Ovary (tissue), 7 donors: ENCODE measurements at regions not wholly inside any gene's neighbourhood (a gene's known extent, or its start where the extent isn't known, plus 50 kb on each side); places are given as distances from the start of the nearest gene placed in this dataset.

Experiments used
- DNase-seq, 5 donors: peaks; one replicate each; pipeline ENCODE4 v3.0.0-alpha.2; 2019 to 2020
- H3K27ac ChIP-seq, 2 donors: fragments of 200-600 bp; one replicate each; pipeline versions ENCODE4 v1.5.1 to v1.8.0; 2019 to 2022
- H3K27me3 ChIP-seq: fragments of 200-600 bp; one replicate; pipeline ENCODE4 v1.8.0; 2022
- H3K36me3 ChIP-seq: fragments of 200-600 bp; sonication (generic); one replicate; pipeline ENCODE4 v1.5.1; 2019
- H3K4me1 ChIP-seq: one replicate; pipeline ENCODE4 v1.8.1; 2013; ENCODE audit warnings: mild to moderate bottlenecking, moderate library complexity; ENCODE audit not compliant: insufficient read depth
- H3K4me3 ChIP-seq: fragments of 200-600 bp; sonication (generic); one replicate; pipeline ENCODE4 v1.5.1; 2017
- H3K9me3 ChIP-seq, 2 donors: fragments of 200-600 bp in 1 of 2; sonication (generic) in 1 of 2; one replicate each; pipeline versions ENCODE4 v1.5.1 to v1.8.1; 2013 to 2019; ENCODE audit warnings: mild to moderate bottlenecking in 1 of 2, moderate library complexity in 1 of 2
- CTCF ChIP-seq, 3 donors: fragments of 450-650 bp in 2 of 3; fragments of 200-600 bp in 1 of 3; IDR thresholded peaks; one replicate each; pipeline versions ENCODE4 v1.5.1 to v1.8.0; 2016 to 2022; ENCODE audit warnings: antibody characterized with exemption in 3 of 3, mild to moderate bottlenecking in 1 of 3
- EP300 ChIP-seq: sonication (generic); formaldehyde crosslinking; IDR thresholded peaks from one replicate; pipeline ENCODE4 v1.6.1; 2017; ENCODE audit warnings: antibody characterized with exemption
- POLR2A ChIP-seq: fragments of 450-650 bp; IDR thresholded peaks from one replicate; pipeline ENCODE4 v1.6.1; 2017; ENCODE audit warnings: antibody characterized with exemption, mild to moderate bottlenecking, moderate library complexity
- WGBS, 3 donors: extraction: QIAGEN DNeasy Blood & Tissue Kit in 1 of 3; methylation state at CpG; one replicate each; pipeline versions ENCODE4 v1.1.5 to v1.1.7; 2013 to 2017; 5-methylcytosine and 5-hydroxymethylcytosine counted together
- intact Hi-C, 4 donors: fragments of 100-400 bp; cut with DNase I; formaldehyde crosslinking; loops; one replicate each; pipeline versions ENCODE4 v1.11.0 to v1.15.1; 2022 to 2023
- donor health status: DM: no; HTN: no; CAD: no; lungs with moderate emphysema.
- donor health status: DM: no; HTN: no; CAD: no.
- donor health status: Bipolar disorder and iron deficiency.
- donor health status: DM: no; HTN: no; CAD: no.
- donor health status: DM: yes; HTN: yes; CAD: no.

- WGBS, 3 donors, result 46 to 84% (median 66%) methylated on average over 11 of the region's 11 CpGs
- H3K27ac ChIP-seq, result no peak overlapping the region
- H3K36me3 ChIP-seq, result no peaks in the 10 kb centered on the region
- H3K4me1 ChIP-seq, result no peaks in the 10 kb centered on the region
- no peak for DNase-seq
- no peaks in the 10 kb centered on the region for H3K9me3 ChIP-seq
- intact Hi-C loops, result no loop called here
- no peak for TF ChIP-seq CTCF (IDR thresholded peaks at IDR 0.05)
- no peak overlapping the region for H3K4me3 ChIP-seq
- no peaks in the 10 kb centered on the region for H3K27me3 ChIP-seq
Measured at GRCh38 chr2:13240789-13241487, 524.2 kb downstream of the TRIB2 start.

DNA sequence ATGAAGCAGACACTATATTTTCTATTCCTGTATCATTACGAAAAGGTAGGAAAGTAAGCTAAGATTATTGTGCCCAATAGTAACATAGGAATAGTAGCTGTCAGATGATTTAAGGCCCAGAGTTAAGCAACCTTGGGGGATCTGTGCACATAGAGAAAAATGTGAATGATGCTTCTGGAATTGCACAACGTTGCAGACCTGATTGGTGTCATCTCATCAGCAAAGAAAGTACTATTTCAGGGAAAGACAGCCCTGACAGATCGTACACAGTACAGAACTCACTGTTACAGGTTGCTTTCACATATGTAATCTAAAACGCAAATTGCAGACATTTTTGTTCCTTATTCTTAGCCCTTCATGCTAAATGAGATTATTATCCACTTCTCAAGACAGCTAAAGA, 535.9 kb downstream of the TRIB2 start:
- WGBS, 3 donors, result 67 to 72% (median 70%) methylated on average over 4 of the region's 4 CpGs
- no peak for DNase-seq
- no peaks in the 10 kb centered on the region for H3K9me3 ChIP-seq

DNA sequence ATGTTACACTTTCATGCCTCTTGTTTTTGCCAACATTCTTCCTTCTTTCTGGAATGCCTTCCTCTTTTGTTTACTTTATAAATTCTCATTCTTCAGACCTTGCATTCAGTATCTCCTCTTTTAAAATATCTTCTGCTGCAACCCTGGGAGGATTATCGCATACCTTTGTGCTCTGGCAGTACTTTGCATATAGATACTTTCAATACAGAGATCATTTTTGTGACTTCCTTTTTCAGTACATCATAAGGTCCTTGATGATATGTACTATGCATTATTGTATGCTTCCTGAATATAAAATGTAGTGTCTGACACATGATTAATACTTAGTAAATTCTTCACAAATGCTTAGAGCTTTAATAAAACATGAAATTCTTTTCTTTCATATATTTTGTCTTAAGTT, 538.7 kb downstream of the TRIB2 start:
- Histone ChIP-seq H3K4me1 (no peaks in the 10 kb centered on the region), H3K9me3 (no peaks in the 10 kb centered on the region), H3K4me3 (no peak overlapping the region), H3K27ac (no peak overlapping the region), H3K36me3 (no peaks in the 10 kb centered on the region), H3K27me3 (no peaks in the 10 kb centered on the region)
- TF ChIP-seq EP300 (no peak), POLR2A (no peak)
- intact Hi-C loops, result no loop called here
- 24 to 67% (median 41%) methylated on average over 1 of the region's 1 CpG for WGBS, 3 donors
- no peak for DNase-seq

More for the DNA sequence above, 535.9 kb downstream of the TRIB2 start:
- Histone ChIP-seq H3K27ac (no peak overlapping the region), H3K27me3 (no peaks in the 10 kb centered on the region), H3K4me3 (no peak overlapping the region), H3K4me1 (no peaks in the 10 kb centered on the region), H3K36me3 (no peaks in the 10 kb centered on the region)
- intact Hi-C loops, result no loop called here
- no peak for TF ChIP-seq POLR2A
- no peak for TF ChIP-seq EP300
- TF ChIP-seq CTCF (IDR thresholded peaks at IDR 0.05), result no peak

- Histone ChIP-seq H3K27me3 (no peaks in the 10 kb centered on the region), H3K9me3 (no peaks in the 10 kb centered on the region), H3K36me3 (no peaks in the 10 kb centered on the region), H3K4me1 (no peaks in the 10 kb centered on the region), H3K27ac (no peak overlapping the region), H3K4me3 (no peak overlapping the region)
- intact Hi-C loops, result no loop called here
- no peak for DNase-seq
- 23 to 28% (median 27%) methylated on average over 2 of the region's 2 CpGs for WGBS, 3 donors
- TF ChIP-seq CTCF (IDR thresholded peaks at IDR 0.05) (no peak), POLR2A (no peak), EP300 (no peak)
Measured at GRCh38 chr2:13260402-13260801, 543.7 kb downstream of the TRIB2 start.

GRCh38 chr2:13266166-13266565, 549.4 kb downstream of the TRIB2 start:
- H3K4me1 ChIP-seq, result no peaks in the 10 kb centered on the region
- WGBS, 3 donors, result 48 to 59% (median 50%) methylated on average over 1 of the region's 1 CpG
- TF ChIP-seq CTCF (IDR thresholded peaks at IDR 0.05), result no peak
- no peak for TF ChIP-seq EP300
- TF ChIP-seq POLR2A, result no peak

More at GRCh38 chr2:13266166-13266565, 549.4 kb downstream of the TRIB2 start:
- no peaks in the 10 kb centered on the region for H3K9me3 ChIP-seq
- DNase-seq, result no peak
- no peaks in the 10 kb centered on the region for H3K27me3 ChIP-seq
- no peak overlapping the region for H3K4me3 ChIP-seq
- intact Hi-C loops, result no loop called here
- no peaks in the 10 kb centered on the region for H3K36me3 ChIP-seq
- no peak overlapping the region for H3K27ac ChIP-seq
